H9 (cell line): ENCODE measurements at regions not wholly inside any gene's neighbourhood (a gene's known extent, or its start where the extent isn't known, plus 50 kb on each side); places are given as distances from the start of the nearest gene placed in this dataset.

Experiments used
- DNase-seq: peaks from one replicate; pipeline ENCODE4 v3.0.0-alpha.2; 2017
- H2AFZ ChIP-seq: one replicate; pipeline ENCODE4 v1.6.1; 2013; ENCODE audit warnings: mild to moderate bottlenecking, low read length, control low read depth, moderate library complexity
- H2AK5ac ChIP-seq: 2 replicates; pipeline ENCODE4 v1.6.1; 2013; ENCODE audit warnings: low read length, control low read depth, mixed read lengths; ENCODE audit not compliant: insufficient read length
- H2BK120ac ChIP-seq: one replicate; pipeline ENCODE4 v1.6.1; 2013; ENCODE audit warnings: low read depth, mild to moderate bottlenecking, low read length, control low read depth, inconsistent platforms; ENCODE audit not compliant: poor library complexity, severe bottlenecking
- H2BK12ac ChIP-seq: 2 replicates; pipeline ENCODE4 v1.6.1; 2013; ENCODE audit warnings: low read length, control low read depth, mixed read lengths, low read depth; ENCODE audit not compliant: insufficient read length
- H2BK15ac ChIP-seq: 2 replicates; pipeline ENCODE4 v1.6.1; 2013; ENCODE audit warnings: low read depth, low read length, control low read depth
- H2BK20ac ChIP-seq: one replicate; pipeline ENCODE4 v1.6.1; 2013; ENCODE audit warnings: low read depth, mild to moderate bottlenecking, low read length, control low read depth, inconsistent platforms; ENCODE audit not compliant: poor library complexity, severe bottlenecking
- H2BK5ac ChIP-seq: 2 replicates; pipeline ENCODE4 v1.6.1; 2013; ENCODE audit warnings: low read length, control low read depth, mixed read lengths; ENCODE audit not compliant: insufficient read length
- H3K14ac ChIP-seq: 2 replicates; pipeline ENCODE4 v1.6.1; 2013; ENCODE audit warnings: low read length, control low read depth; ENCODE audit not compliant: insufficient read depth
- H3K18ac ChIP-seq: 2 replicates; pipeline ENCODE4 v1.6.1; 2013; ENCODE audit warnings: low read depth, mild to moderate bottlenecking, mixed read lengths, low read length, control low read depth; ENCODE audit not compliant: insufficient read length
- H3K23ac ChIP-seq: 2 replicates; pipeline ENCODE4 v1.6.1; 2013; ENCODE audit warnings: low read length, control low read depth, mixed read lengths, low read depth; ENCODE audit not compliant: insufficient read length
- H3K23me2 ChIP-seq: 2 replicates; pipeline ENCODE4 v1.6.1; 2013; ENCODE audit warnings: low read depth, mild to moderate bottlenecking, mixed read lengths, low read length, control low read depth; ENCODE audit not compliant: insufficient read length, poor library complexity, severe bottlenecking
- H3K27ac ChIP-seq: 2 replicates; pipeline ENCODE4 v1.5.1; 2013; ENCODE audit warnings: low read length, control low read depth, mixed read lengths, low read depth; ENCODE audit not compliant: insufficient read length
- H3K27me3 ChIP-seq: 2 replicates; pipeline ENCODE4 v1.6.1; 2013; ENCODE audit warnings: low read length, control low read depth, inconsistent platforms; ENCODE audit not compliant: insufficient read depth
- H3K4ac ChIP-seq: 2 replicates; pipeline ENCODE4 v1.6.1; 2013; ENCODE audit warnings: low read depth, mild to moderate bottlenecking, control low read depth, inconsistent platforms, low read length, moderate library complexity
- H3K4me1 ChIP-seq: 2 replicates; pipeline ENCODE4 v1.6.1; 2013; ENCODE audit warnings: low read length, control low read depth, inconsistent platforms; ENCODE audit not compliant: insufficient read depth
- H3K4me2 ChIP-seq: 2 replicates; pipeline ENCODE4 v1.6.1; 2013; ENCODE audit warnings: low read length, control low read depth, mixed read lengths; ENCODE audit not compliant: insufficient read length, insufficient read depth
- H3K56ac ChIP-seq: 2 replicates; pipeline ENCODE4 v1.6.1; 2013; ENCODE audit warnings: low read depth, mild to moderate bottlenecking, mixed read lengths, low read length, control low read depth; ENCODE audit not compliant: insufficient read length
- H3K79me1 ChIP-seq: 2 replicates; pipeline ENCODE4 v1.6.1; 2013; ENCODE audit warnings: low read depth, mild to moderate bottlenecking, moderate library complexity, low read length, control low read depth, inconsistent platforms; ENCODE audit not compliant: insufficient read depth, poor library complexity, severe bottlenecking
- H3K79me2 ChIP-seq: 2 replicates; pipeline ENCODE4 v1.6.1; 2013; ENCODE audit warnings: low read length, control low read depth, inconsistent platforms; ENCODE audit not compliant: insufficient read depth
- H3K9ac ChIP-seq: 2 replicates; pipeline ENCODE4 v1.6.1; 2013; ENCODE audit warnings: low read length, control low read depth, mixed read lengths; ENCODE audit not compliant: insufficient read length; ENCODE audit errors: extremely low read depth
- H3K9me3 ChIP-seq: one replicate; pipeline ENCODE4 v1.6.1; 2013; ENCODE audit warnings: low read depth, low read length, inconsistent platforms; ENCODE audit not compliant: control insufficient read depth
- H3T11ph ChIP-seq: one replicate; pipeline ENCODE4 v1.6.1; 2013; ENCODE audit warnings: mild to moderate bottlenecking, low read length, control low read depth, inconsistent platforms
- H4K20me1 ChIP-seq: one replicate; pipeline ENCODE4 v1.6.1; 2013; ENCODE audit not compliant: control insufficient read depth, insufficient read length, insufficient read depth
- H4K5ac ChIP-seq: 2 replicates; pipeline ENCODE4 v1.6.1; 2013; ENCODE audit warnings: low read depth, mild to moderate bottlenecking, mixed read lengths, low read length, control low read depth; ENCODE audit not compliant: insufficient read length
- H4K8ac ChIP-seq: replicated peaks from 2 replicates; pipeline ENCODE4 v1.6.1; 2013; ENCODE audit warnings: low read length, control low read depth, mixed read lengths, low read depth; ENCODE audit not compliant: insufficient read length
- H4K91ac ChIP-seq: 2 replicates; pipeline ENCODE4 v1.6.1; 2013; ENCODE audit warnings: low read depth, mild to moderate bottlenecking, moderate library complexity, mixed read lengths, low read length, control low read depth; ENCODE audit not compliant: insufficient read length
- H3K27ac Mint-ChIP-seq, 3 experiments: 2 replicates in 2 of 3; 3 replicates in 1 of 3; pipeline ENCODE4 v1.8.0; 2020 to 2021; ENCODE audit warnings: mixed read lengths in 3 of 3, mild to moderate bottlenecking in 1 of 3, moderate library complexity in 1 of 3
- H3K27me3 Mint-ChIP-seq: 2 replicates; pipeline ENCODE4 v1.8.0; 2021; ENCODE audit warnings: low read depth, mild to moderate bottlenecking, moderate library complexity, mixed read lengths
- H3K36me3 Mint-ChIP-seq, 3 experiments: 2 replicates in 2 of 3; 3 replicates in 1 of 3; pipeline ENCODE4 v1.8.0; 2020 to 2021; ENCODE audit warnings: low read depth in 3 of 3, mixed read lengths in 3 of 3; ENCODE audit not compliant: insufficient read depth in 1 of 3
- H3K4me1 Mint-ChIP-seq, 2 experiments: 2 replicates each; pipeline ENCODE4 v1.8.0; 2020; ENCODE audit warnings: mixed read lengths in 2 of 2
- H3K4me3 Mint-ChIP-seq, 2 experiments: 2 replicates in 1 of 2; 3 replicates in 1 of 2; pipeline ENCODE4 v1.8.0; 2020 to 2021; ENCODE audit warnings: mild to moderate bottlenecking in 2 of 2, mixed read lengths in 2 of 2, moderate library complexity in 1 of 2
- H3K9me3 Mint-ChIP-seq, 2 experiments: 2 replicates in 1 of 2; 3 replicates in 1 of 2; pipeline ENCODE4 v1.8.0; 2020; ENCODE audit warnings: mild to moderate bottlenecking in 2 of 2, mixed read lengths in 2 of 2, moderate library complexity in 1 of 2
- CTCF ChIP-seq: fragments of 200-600 bp; sonication (generic); conservative IDR thresholded peaks from 3 replicates; pipeline ENCODE4 v1.8.0; 2021; ENCODE audit warnings: antibody characterized with exemption, mild to moderate bottlenecking
- WGBS: extraction: QIAGEN DNeasy Blood & Tissue Kit; methylation state at CpG from one replicate; pipeline ENCODE4 v1.1.7; 2013; ENCODE audit warnings: missing lambda C conversion rate, low lambda C conversion rate, mixed read lengths; ENCODE audit not compliant: insufficient read length; ENCODE audit errors: extremely low coverage; 5-methylcytosine and 5-hydroxymethylcytosine counted together

GRCh38 chr17:70434536-70435490, 265.5 kb downstream of the KCNJ2 start:
- Histone ChIP-seq H2BK12ac (no peak overlapping the region), H2BK20ac (no peak overlapping the region), H3K79me2 (no peaks in the 10 kb centered on the region), H2AFZ (no peak overlapping the region), H4K5ac (no peak overlapping the region), H4K91ac (no peak overlapping the region), H2BK120ac (no peak overlapping the region), H3K27ac (no peak overlapping the region), H3K23ac (no peak overlapping the region), H3K9me3 (no peaks in the 10 kb centered on the region), H3K4me1 (no peaks in the 10 kb centered on the region), H4K8ac (no peak overlapping the region), H3K4ac (no peak overlapping the region), H3K14ac (no peak overlapping the region), H2BK5ac (no peak overlapping the region), H2BK15ac (no peak overlapping the region), H3K18ac (no peak overlapping the region), H3K56ac (no peak overlapping the region), H3K79me1 (no peaks in the 10 kb centered on the region), H3K9ac (no peak overlapping the region), H3K4me2 (no peak overlapping the region), H2AK5ac (no peak overlapping the region), H3T11ph (no peak overlapping the region), H4K20me1 (no peaks in the 10 kb centered on the region), H3K23me2 (no peaks in the 10 kb centered on the region), H3K27me3 (no peaks in the 10 kb centered on the region)
- Mint-ChIP-seq H3K9me3 (peaks cover 2 to 3% of the 10 kb centered on the region in 2 experiments; a peak in 2 of 5 replicates), H3K4me1 (peaks cover 6 to 7% of the 10 kb centered on the region in 2 experiments; a peak in 3 of 4 replicates), H3K27me3 (no peaks in the 10 kb centered on the region), H3K27ac (no peak overlapping the region), H3K4me3 (no peak overlapping the region), H3K36me3 (no peaks in the 10 kb centered on the region)
- WGBS: no CpG with 5 or more reads among the region's 9 CpGs
- DNase-seq: no peak
- TF ChIP-seq CTCF: no peak
